ENCODE measurements at regions not wholly inside any gene's neighbourhood (a gene's known extent, or its start where the extent isn't known, plus 50 kb on each side); places are given as distances from the start of the nearest gene placed in this dataset.

- Mint-ChIP-seq H3K27me3 (ENCODE audit: unreplicated experiment) (peaks cover 13% of the 10 kb centered on the region), H3K27ac (ENCODE audit: unreplicated experiment) (no peak overlapping the region), H3K4me3 (ENCODE audit: unreplicated experiment) (no peak overlapping the region), H3K9me3 (ENCODE audit: unreplicated experiment) (peaks cover 8% of the 10 kb centered on the region), H3K4me1 (ENCODE audit: low read depth, unreplicated experiment) (peaks cover 5% of the 10 kb centered on the region), H3K36me3 (ENCODE audit: unreplicated experiment) (no peaks in the 10 kb centered on the region)
- no peak for DNase-seq
- no peak for TF ChIP-seq CTCF (IDR thresholded peaks at IDR 0.05; ENCODE audit: partially characterized antibody, unreplicated experiment)
Measured at GRCh38 chr20:58005581-58006345, 222.7 kb downstream of the ANKRD60 start.

- Mint-ChIP-seq H3K9me3 (ENCODE audit: unreplicated experiment) (peaks cover 10% of the 10 kb centered on the region), H3K4me1 (ENCODE audit: low read depth, unreplicated experiment) (peaks cover 5% of the 10 kb centered on the region), H3K27me3 (ENCODE audit: unreplicated experiment) (peaks cover 13% of the 10 kb centered on the region), H3K4me3 (ENCODE audit: unreplicated experiment) (no peak overlapping the region), H3K27ac (ENCODE audit: unreplicated experiment) (no peak overlapping the region), H3K36me3 (ENCODE audit: unreplicated experiment) (no peaks in the 10 kb centered on the region)
- no peak for DNase-seq
- TF ChIP-seq CTCF (IDR thresholded peaks at IDR 0.05; ENCODE audit: partially characterized antibody, unreplicated experiment) = no peak
Measured at GRCh38 chr20:58004900-58005299, 223.6 kb downstream of the ANKRD60 start.

GRCh38 chr20:58004146-58004545, 224.3 kb downstream of the ANKRD60 start:
- peaks cover 6% of the 10 kb centered on the region for H3K4me1 Mint-ChIP-seq (ENCODE audit: low read depth, unreplicated experiment)
- no peak overlapping the region for H3K27ac Mint-ChIP-seq (ENCODE audit: unreplicated experiment)
- peaks cover 13% of the 10 kb centered on the region for H3K27me3 Mint-ChIP-seq (ENCODE audit: unreplicated experiment)
- no peaks in the 10 kb centered on the region for H3K36me3 Mint-ChIP-seq (ENCODE audit: unreplicated experiment)
- H3K9me3 Mint-ChIP-seq (ENCODE audit: unreplicated experiment) = peaks cover 10% of the 10 kb centered on the region
- DNase-seq = no peak
- no peak for TF ChIP-seq CTCF (IDR thresholded peaks at IDR 0.05; ENCODE audit: partially characterized antibody, unreplicated experiment)
- H3K4me3 Mint-ChIP-seq (ENCODE audit: unreplicated experiment) = no peak overlapping the region

- H3K27me3 Mint-ChIP-seq (ENCODE audit: unreplicated experiment) = peaks cover 10% of the 10 kb centered on the region
- H3K9me3 Mint-ChIP-seq (ENCODE audit: unreplicated experiment) = peaks cover 10% of the 10 kb centered on the region
- no peak overlapping the region for H3K27ac Mint-ChIP-seq (ENCODE audit: unreplicated experiment)
- peaks cover 6% of the 10 kb centered on the region for H3K4me1 Mint-ChIP-seq (ENCODE audit: low read depth, unreplicated experiment)
- H3K4me3 Mint-ChIP-seq (ENCODE audit: unreplicated experiment) = no peak overlapping the region
- H3K36me3 Mint-ChIP-seq (ENCODE audit: unreplicated experiment) = no peaks in the 10 kb centered on the region
- no peak for DNase-seq
- no peak for TF ChIP-seq CTCF (IDR thresholded peaks at IDR 0.05; ENCODE audit: partially characterized antibody, unreplicated experiment)
Measured at GRCh38 chr20:58003525-58003924, 224.9 kb downstream of the ANKRD60 start.

GRCh38 chr20:58002901-58003300, 225.6 kb downstream of the ANKRD60 start:
- no peak overlapping the region for H3K27ac Mint-ChIP-seq (ENCODE audit: unreplicated experiment)
- TF ChIP-seq CTCF (IDR thresholded peaks at IDR 0.05; ENCODE audit: partially characterized antibody, unreplicated experiment) = no peak
- no peak overlapping the region for H3K4me3 Mint-ChIP-seq (ENCODE audit: unreplicated experiment)
- no peaks in the 10 kb centered on the region for H3K36me3 Mint-ChIP-seq (ENCODE audit: unreplicated experiment)
- peaks cover 5% of the 10 kb centered on the region for H3K4me1 Mint-ChIP-seq (ENCODE audit: low read depth, unreplicated experiment)
- H3K9me3 Mint-ChIP-seq (ENCODE audit: unreplicated experiment) = peaks cover 10% of the 10 kb centered on the region
- H3K27me3 Mint-ChIP-seq (ENCODE audit: unreplicated experiment) = peaks cover 10% of the 10 kb centered on the region
- no peak for DNase-seq

All from glutamatergic neuron (in vitro differentiated cells).